ENCODE measurements at regions not wholly inside any gene's neighbourhood (a gene's known extent, or its start where the extent isn't known, plus 50 kb on each side); places are given as distances from the start of the nearest gene placed in this dataset.

GRCh38 chr5:13503017-13503416 lies 441.5 kb downstream of the DNAH5 start (continued):
- TF ChIP-seq HMGA2 (CRISPR knock-in tag; IDR thresholded peaks at IDR 0.05): no peak
- TF ChIP-seq EMX1 (CRISPR knock-in tag; IDR thresholded peaks at IDR 0.05): no peak
- TF ChIP-seq IRF1 (CRISPR knock-in tag; IDR thresholded peaks at IDR 0.05): no peak
- TF ChIP-seq PRDM15 (CRISPR knock-in tag; IDR thresholded peaks at IDR 0.05): no peak
- TF ChIP-seq, protein P1, sequence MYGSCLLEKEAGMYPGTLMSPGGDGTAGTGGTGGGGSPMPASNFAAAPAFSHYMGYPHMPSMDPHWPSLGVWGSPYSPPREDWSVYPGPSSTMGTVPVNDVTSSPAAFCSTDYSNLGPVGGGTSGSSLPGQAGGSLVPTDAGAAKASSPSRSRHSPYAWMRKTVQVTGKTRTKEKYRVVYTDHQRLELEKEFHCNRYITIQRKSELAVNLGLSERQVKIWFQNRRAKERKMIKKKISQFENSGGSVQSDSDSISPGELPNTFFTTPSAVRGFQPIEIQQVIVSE (CRISPR knock-in tag; IDR thresholded peaks at IDR 0.05; ENCODE audit: borderline replicate concordance): no peak
- no peak for TF ChIP-seq NFE2L1 (CRISPR knock-in tag; IDR thresholded peaks at IDR 0.05)

DNA sequence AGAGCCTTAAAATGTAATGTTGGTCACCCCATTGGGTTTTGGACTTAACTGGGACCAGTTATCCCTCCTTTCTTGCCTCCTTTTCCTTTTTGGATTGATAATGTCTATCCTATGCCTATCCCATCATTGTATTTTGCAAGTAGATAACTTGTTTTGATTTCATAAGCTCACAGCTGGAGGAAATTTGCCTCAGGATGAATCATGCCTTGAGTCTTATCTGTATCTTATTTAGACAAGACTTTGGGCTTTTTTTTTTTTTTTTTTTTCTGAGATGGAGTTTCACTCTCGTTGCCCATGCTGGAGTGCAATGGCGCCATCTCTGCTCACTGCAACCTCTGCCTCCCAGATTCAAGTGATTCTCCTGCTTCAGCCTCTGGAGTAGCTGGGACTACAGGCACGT lies 443.3 kb downstream of the DNAH5 start:
- peaks cover 4% of the 10 kb centered on the region; the same call in 1 of the 2 replicates for H3K27me3 Mint-ChIP-seq (ENCODE audit: low read depth)
- TF ChIP-seq EMX1 (CRISPR knock-in tag; IDR thresholded peaks at IDR 0.05) (no peak), USF1 (CRISPR knock-in tag; IDR thresholded peaks at IDR 0.05) (no peak), E2F5 (CRISPR knock-in tag; IDR thresholded peaks at IDR 0.05) (no peak), SP1 (CRISPR knock-in tag; conservative IDR thresholded peaks at IDR 0.05) (no peak), TP53 (CRISPR knock-in tag; IDR thresholded peaks at IDR 0.05) (no peak), ZNF281 (CRISPR knock-in tag; IDR thresholded peaks at IDR 0.05) (no peak), ERG (CRISPR knock-in tag; IDR thresholded peaks at IDR 0.05) (no peak), IRF2 (CRISPR knock-in tag; IDR thresholded peaks at IDR 0.05; ENCODE audit: borderline replicate concordance, low read depth) (no peak), PRRX2 (CRISPR knock-in tag; IDR thresholded peaks at IDR 0.05) (no peak), NR1H2 (CRISPR knock-in tag; IDR thresholded peaks at IDR 0.05) (no peak), SMAD3 (CRISPR knock-in tag; IDR thresholded peaks at IDR 0.05; ENCODE audit: borderline replicate concordance) (no peak), ETV6 (CRISPR knock-in tag; IDR thresholded peaks at IDR 0.05) (no peak), RORB (CRISPR knock-in tag; IDR thresholded peaks at IDR 0.05) (no peak), JUN (CRISPR knock-in tag; IDR thresholded peaks at IDR 0.05) (no peak)
- TF ChIP-seq, protein P2, sequence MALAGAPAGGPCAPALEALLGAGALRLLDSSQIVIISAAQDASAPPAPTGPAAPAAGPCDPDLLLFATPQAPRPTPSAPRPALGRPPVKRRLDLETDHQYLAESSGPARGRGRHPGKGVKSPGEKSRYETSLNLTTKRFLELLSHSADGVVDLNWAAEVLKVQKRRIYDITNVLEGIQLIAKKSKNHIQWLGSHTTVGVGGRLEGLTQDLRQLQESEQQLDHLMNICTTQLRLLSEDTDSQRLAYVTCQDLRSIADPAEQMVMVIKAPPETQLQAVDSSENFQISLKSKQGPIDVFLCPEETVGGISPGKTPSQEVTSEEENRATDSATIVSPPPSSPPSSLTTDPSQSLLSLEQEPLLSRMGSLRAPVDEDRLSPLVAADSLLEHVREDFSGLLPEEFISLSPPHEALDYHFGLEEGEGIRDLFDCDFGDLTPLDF (CRISPR knock-in tag; IDR thresholded peaks at IDR 0.05): no peak
- H3K4me3 Mint-ChIP-seq: no peak overlapping the region
- peaks cover 7% of the 10 kb centered on the region; the same call in 1 of the 2 replicates for H3K4me1 Mint-ChIP-seq
- ChIA-PET CTCF (interaction anchor here (0.7 to 1.3 kb wide), 3 partner anchors 22 to 1736 kb away, joined by 3 to 6 read pairs (median 4); no protein-coding TSS in a partner anchor), POLR2A (no interaction called here)
- H3K9me3 Mint-ChIP-seq: no peaks in the 10 kb centered on the region
- no peak overlapping the region for H3K27ac Mint-ChIP-seq
- no peaks in the 10 kb centered on the region for H3K36me3 Mint-ChIP-seq
- DNase-seq (ENCODE audit: low spot score) (peak; percentile 16), ATAC-seq (no peak)

Measured in WTC11 (cell line).